GM19240 (cell line): ENCODE measurements at regions not wholly inside any gene's neighbourhood (a gene's known extent, or its start where the extent isn't known, plus 50 kb on each side); places are given as distances from the start of the nearest gene placed in this dataset.
A peak's percentile ranks its signal among the peaks of the same experiment; 100 is the strongest.
"Not testable (repeated sequence)": the region's sequence is repeated elsewhere in the genome, so short reads cannot be mapped to it uniquely, and the experiment has no call there.

Experiments used
- DNase-seq: peaks from one replicate; pipeline ENCODE4 v3.0.0; 2011; ENCODE audit warnings: low spot score; ENCODE audit not compliant: insufficient read length

DNA sequence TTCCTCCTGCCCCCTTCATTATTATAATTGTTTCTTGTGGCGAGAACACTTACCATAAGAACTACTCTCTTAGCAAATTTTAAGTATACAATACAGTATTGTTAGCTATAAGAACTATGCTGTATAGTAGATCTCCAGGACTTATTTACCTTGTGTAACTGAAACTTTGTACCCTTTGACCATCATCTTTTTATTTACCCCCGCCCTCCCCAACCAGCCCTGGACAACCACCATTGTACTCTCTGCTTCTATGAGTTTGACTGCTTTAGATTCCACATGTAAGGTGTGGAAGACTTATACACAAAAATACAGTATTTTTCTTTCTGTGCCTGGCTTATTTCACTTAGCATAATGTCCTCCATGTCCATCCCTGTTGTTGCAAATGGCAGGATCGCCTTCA, 161.1 kb downstream of the PHF8 start:
- no peak for DNase-seq

DNA sequence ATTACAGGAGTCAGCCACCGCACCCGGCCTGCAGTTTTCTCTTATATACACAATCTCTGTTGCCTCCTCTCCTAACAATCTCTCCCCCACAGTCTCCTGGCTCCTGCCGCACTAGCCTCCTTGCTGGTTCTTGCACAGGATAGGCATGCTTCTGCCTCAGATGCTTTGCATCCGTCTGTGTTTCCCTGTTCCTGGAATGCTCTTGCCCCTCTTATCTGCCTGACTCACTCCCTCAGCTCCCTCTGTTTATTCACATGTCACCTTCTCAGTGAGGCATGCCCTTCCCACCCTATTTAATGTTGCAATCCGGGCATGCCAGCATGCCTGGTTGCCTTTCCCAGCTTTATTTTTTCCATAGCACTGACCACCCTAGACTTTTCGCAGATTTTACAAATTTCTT, 161.9 kb downstream of the PHF8 start:
- no peak for DNase-seq

DNA sequence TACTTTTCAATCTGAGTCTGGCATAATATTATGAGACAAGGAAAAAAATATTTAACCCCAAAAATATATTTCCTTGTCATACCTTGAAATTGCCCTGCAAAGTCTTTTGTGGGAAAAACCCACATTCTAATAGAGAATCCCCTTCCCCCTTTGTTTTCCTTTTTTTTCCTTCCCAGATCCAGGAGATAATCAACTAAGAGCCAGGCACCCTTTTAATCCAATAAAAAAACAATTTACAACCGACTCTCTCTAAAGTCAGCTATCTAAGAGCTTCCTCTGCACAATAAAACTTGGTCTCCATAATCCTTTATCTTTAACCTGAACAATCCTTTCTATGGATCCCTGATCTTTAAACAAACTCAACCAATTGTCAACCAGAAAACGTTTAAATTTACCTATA, 163.5 kb downstream of the PHF8 start:
- not testable (repeated sequence) for DNase-seq

DNA sequence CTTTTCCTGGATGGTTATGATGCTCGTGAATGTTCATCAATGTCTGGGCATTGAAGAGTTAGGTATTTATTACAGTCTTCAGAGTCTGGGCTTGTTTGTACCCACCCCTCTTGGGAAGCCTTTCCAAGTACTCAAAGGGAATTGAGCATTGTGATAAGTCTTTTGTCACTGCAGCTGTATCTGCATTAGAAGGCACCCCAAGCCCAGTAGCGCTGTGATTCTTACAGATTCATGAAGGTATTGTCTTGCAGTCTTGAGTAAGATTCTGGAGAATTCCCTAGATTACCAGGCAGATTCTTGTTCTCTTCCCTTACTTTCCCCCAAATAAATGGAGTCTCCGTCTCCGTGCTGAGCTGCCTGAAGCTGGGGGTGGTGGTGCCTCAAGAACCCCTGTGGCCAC, 173.4 kb upstream of the HUWE1 start:
- no peak for DNase-seq

DNA sequence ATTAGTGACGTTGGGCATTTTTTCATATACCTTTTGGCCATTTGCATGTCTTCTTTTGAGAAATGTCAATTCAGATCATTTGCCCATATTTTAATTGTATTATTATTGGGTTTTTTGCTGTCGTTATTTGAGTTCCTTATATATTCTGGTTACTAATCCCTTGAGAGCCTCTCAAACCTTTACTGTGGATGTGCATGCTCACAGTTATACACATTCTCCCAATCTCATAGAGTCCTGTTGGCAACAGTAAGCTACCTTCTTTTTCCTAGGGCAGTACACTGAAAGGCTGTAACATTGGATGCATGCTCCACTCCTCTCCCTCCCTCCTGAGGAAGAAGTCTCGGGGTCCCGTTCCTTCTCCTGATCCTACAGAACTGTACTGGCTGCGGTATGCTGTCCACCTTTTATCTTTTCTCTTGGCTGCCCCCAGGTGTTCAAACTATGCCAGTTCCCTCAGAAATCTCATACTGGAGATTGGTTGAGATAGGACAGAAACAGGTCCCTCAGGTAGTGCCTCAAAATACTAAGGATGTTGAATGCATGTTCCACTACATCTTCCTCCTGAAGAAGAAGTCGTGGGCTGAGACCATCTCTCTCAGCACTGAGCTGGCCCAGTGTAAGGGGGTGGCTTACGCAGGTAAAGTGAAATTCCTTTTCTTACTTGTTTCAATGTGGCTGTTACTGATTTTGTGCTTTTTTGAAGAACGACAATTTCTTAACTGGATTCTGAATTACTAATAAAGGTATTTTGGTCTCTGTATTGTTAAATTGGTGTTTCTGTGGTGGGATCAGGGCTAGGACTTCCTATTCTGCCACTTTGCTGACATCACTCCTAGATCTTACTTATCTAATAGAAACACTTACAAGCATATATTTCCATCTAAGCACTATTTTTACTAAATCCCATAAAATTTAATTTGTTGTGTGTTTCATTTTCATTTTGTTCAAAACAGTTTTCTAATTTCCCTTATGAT, 145.4 kb upstream of the HUWE1 start:
- peak; percentile 25 for DNase-seq

DNA sequence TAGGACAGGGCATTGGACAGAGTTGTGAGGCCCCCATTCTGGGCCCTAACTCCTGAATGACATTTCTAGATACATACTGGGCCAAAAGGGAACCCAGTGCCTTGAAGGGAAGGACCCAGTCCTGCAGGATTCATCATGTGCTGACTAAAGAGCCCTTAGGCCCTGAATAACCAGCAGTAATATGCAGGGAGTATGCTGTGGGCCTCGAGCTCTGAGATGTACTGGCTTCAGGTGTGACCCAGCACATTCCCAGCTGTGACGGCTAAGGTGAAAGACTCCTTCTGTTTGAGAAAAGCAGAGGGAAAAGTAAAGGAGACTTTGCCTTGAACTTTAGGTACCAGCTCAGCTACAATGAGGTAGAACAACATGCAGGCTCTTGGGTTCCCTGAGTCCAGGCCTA, 138.2 kb upstream of the HUWE1 start:
- DNase-seq: no peak

DNA sequence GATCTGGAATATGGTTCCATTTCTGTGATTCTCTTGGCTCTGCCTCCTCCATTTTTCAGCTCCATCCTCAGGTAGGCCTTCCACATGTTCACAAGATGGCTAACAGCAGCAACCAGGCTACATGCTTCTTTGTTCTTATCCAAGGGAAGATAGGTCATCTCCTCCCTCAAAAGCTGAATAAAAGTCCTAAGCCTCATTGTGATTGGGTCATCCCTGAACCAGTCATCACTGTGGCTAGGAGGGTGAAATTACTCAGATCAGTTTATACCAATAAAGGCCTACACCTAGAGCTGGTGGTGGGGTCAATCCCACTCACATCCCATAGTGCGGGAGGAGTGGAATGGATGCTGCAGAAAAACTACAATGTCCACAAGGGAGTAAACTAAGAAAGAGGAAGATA, 131.6 kb upstream of the HUWE1 start:
- not testable (repeated sequence) for DNase-seq

DNA sequence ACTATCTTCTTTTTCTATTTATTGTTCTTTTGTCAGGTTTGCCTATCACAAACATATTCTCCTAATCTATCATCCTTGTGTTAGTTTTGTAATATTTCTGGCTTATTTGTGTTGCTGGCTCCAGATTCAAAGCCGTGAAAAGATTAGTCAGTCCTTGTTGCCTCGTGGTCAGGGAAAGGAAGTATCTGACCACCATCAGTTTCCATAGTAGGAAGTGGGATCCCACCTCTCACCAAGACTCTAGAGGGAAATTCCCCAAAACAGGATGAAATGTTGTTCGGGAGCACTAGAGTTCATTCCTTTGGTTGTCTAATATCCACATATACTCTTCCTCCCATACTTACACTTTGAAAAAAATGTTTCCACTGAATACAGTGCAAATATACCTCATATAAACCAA, 131.0 kb upstream of the HUWE1 start:
- no peak for DNase-seq

DNA sequence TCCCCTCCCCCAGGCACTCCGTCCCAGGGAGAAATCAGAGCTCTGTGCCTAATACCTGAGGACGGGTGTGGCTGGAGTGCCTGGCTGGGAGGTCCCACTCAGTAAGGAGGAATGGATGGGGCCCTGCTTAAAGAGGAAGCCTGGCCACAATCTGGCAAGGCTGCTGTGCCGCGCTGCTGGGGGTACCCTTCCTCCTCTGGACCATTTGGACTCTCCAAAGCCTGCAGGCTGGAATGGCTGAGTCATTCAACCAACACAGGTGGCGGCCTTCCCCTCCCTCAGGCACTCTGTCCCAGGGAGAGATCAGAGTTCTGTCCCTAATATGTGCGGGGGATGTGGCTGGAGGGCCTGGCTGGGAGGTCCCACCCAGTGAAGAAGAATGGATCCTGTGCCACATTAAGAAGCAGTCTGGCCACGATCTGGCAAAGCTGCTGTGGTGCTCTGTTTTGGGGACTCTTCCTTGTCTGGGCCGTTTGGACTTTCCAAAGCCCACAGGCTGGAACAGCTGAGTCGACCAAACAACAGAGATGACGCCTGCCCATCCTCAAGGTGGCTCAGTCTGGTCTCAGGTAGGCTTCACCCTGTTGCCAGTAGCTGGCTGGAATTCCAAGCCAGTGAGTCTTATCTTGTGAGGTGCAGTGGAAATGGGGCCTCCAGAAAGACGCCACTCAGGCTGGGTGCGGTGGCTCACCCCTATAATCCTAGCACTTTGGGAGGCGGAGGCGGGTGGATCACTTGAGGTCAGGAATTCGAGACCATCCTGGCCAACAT, 127.3 kb upstream of the HUWE1 start:
- DNase-seq: no peak

DNA sequence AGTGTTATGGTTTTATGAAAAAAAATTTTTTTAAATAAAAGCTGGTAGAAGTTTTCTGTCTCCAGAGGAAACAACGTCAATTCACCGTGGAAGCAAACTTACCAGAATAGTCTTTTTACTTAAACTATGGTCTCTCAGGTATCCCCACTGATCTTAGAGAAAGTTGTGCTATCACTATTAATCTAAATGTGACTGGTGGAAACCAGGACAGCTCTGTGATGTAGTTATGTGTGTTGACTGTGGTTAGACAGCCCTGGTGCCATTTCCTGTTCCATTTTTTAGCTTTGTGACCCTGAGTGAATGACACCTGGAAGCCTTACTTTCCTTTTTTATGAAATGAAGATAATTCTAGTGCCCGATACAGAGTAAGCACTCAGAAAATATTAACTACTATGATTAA, 111.8 kb upstream of the HUWE1 start:
- DNase-seq: no peak

DNA sequence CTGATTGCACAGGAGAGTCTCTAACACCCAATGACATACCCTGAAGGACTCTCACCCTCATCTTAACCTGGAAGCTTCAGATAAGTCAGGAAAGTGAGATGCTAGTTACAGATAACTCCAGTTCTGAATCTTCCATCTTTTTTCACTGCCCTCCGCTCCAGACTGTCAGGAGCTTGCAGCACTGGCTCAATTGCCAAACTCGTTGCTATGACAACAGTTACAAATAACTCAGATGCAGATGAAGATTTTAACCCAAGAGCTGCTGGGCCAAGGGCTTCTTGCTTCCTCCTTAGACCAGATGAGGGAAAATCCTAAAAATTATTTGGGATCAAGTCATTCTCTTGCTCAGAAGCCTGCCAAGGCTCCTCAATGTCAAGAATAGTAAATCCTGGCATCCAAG, 109.1 kb upstream of the HUWE1 start:
- no peak for DNase-seq

DNA sequence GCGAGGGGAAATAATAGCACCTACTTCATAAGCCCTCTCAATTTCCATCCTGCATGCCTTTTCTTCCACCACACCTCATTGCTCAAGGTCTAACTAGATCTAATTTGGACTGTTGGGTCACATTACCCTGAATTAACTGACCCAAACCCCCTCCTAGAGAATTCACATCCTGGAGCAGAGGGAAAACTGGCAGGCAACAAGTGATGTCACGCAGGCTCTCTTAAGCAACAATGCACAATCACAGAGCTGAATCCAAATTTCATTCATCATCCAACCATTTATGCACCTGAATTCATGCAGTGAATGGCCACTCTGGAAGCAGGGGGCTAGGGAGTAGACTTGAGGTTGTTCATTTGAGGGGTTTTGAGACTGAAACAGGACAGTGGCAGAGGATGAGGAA, 107.7 kb upstream of the HUWE1 start:
- DNase-seq: no peak

DNA sequence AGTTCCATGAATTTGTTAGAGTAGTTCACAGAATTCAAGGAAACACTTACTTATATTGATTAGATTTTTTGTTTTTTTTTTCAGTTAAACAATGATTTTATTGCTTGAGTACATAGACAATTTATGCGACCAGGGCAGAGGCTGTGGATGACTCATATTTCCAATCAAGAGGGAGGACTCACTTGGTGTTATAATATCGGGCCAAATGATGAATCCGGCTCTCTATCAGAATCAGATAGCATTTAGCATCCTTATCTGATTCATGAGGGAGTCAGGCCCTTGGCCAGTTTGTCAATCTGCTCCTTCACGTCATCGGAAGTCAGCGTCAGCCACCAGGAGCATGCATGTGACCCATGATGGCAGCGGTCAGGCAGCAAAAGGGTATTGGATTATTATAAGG, 82.3 kb upstream of the HUWE1 start:
- DNase-seq: no peak

DNA sequence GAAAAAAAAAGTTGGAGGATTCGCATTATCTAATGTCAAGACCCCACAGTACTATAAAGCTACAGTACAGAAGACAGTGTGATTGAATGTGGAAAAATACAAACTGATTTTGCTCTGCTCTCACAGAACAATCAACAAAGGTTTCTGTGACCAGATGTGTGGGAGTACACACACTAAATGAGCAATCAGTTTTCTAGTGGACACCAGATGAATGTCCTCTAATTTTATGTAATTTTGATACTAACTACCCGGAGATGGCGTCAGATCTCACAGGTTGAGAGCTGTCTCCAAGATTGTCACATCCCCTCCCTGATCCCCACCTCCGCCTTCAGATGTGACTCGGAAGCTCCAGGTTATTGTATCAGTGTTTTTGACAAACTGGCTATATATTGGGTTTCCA, 81.9 kb upstream of the HUWE1 start:
- DNase-seq: no peak

DNA sequence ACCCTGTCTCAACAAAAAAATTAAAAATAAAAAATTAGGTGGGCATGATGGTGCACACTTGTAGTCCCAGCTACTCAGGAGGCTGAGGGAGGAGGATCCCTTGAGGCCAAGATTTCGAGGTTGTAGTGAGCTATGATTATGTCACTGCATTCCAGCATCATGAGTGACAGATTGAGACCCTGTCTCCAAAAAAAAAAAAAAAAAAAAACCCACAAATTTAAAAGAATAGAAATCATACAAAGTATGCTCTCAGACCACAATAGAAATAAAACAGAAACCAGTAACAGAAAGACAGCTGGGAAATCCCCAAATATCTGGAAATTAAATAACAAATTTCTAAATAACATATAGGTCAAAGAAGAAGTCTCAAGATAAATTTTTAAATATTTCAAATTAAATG, 81.0 kb upstream of the HUWE1 start:
- no peak for DNase-seq

DNA sequence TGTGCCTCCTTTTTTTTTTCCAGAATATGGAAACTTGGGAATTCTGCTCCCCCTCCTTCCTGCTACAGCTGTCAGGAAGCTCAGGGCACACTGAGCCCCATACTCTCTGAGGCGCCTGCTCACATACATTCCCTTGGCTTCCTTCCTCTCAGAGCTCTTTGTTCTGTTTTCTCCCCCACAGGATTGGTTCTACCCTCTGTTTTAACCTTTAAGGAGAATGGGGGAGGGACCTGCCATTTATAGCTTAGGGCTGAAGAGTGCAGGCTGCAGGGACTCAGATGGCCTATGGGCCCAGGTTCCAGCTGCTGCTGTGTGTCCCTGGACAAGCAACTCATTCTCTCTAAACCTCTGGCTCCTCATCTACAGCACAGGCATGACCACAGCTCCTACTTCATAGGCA, 70.7 kb upstream of the HUWE1 start:
- DNase-seq: not testable (repeated sequence)

DNA sequence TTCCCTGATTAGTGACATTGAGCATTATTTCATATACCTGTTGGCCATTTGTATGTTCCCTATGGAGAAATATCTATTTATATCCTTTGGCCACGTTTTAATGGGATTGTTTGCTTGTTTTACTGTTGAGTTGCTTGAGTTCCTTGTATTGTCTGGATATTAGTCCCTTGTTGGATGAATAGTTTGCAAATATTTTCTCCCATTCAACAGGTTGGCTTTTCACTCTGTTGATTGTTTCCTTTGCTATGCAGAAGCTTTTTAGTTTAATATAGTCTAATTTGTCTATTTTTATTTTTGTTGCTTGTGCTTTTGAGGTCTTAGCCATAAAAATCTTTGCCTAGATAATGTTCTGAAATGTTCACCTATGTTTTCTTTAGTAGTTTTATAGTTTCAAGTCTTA, 60.2 kb upstream of the HUWE1 start:
- no peak for DNase-seq

DNA sequence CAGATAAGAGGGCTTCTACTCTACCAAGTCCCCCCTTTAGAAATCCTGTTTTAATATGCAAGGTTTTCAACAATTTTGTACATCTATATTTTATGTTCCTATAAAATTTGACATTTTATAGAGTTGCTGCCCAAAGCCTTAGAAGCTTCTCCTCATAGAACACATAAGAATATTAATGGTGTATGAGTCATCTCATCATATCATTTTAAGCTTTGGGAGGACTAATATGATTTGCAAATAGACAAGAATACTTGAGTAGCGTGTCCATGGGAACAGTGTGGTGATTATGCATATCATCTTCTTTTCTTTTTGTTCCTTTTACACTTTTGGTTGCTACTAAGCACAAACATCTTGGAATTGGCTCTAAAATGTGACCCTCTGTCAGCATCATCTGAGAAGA, 56.7 kb upstream of the HUWE1 start:
- no peak for DNase-seq

DNA sequence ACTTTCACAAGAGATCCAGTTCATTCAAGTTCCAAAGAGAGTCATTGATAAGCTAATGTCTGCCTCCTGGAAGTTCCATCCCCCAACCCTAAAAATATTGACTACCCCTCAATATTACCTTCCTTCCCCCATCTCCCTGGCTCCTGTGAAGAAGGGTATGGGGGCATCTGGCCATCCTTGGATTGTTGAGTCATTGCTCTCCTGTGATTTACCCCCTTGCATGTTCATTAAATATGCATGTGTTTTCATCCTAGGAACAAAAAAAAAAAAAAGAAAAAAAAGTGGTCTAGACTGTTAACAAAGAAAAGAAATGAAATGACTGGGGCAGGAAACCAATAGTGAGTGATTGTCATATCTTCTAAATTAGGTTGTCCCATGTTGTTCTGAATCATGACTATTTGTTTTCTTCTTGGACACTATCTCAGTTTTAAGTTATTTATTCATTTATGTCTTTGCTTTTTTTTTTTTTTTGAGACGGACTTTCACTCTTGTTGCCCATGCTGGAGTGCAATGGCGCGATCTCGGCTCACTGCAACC, 51.9 kb upstream of the HUWE1 start:
- DNase-seq: no peak
